ENCODE measurements at regions not wholly inside any gene's neighbourhood (a gene's known extent, or its start where the extent isn't known, plus 50 kb on each side); places are given as distances from the start of the nearest gene placed in this dataset.

GRCh38 chr6:6968357-6968730 is 139.4 kb upstream of the RREB1 start:
- H4K12ac ChIP-seq (ENCODE audit: low read depth, low read length) = no peak overlapping the region
- H3K9me3 ChIP-seq (ENCODE audit: insufficient read depth, low read depth, low read length) = no peaks in the 10 kb centered on the region
- no peak overlapping the region for H3K4me3 ChIP-seq (ENCODE audit: low read depth, low read length)
- H2BK5ac ChIP-seq (ENCODE audit: low read depth, low read length, poor library complexity) = peak overlapping the region; percentile 6
- no peaks in the 10 kb centered on the region for H3K36me3 ChIP-seq (ENCODE audit: control insufficient read depth in 1 of 2, insufficient read depth in 2 of 2, low read length in 2 of 2)
- H3K23ac ChIP-seq (ENCODE audit: low read length) = no peak overlapping the region
- no peaks in the 10 kb centered on the region for H3K79me2 ChIP-seq (ENCODE audit: control insufficient read depth, insufficient read depth, low read length, poor library complexity)
- no peak overlapping the region for H2AFZ ChIP-seq (ENCODE audit: insufficient read depth, low read length, poor library complexity)
- H3K4me1 ChIP-seq (ENCODE audit: control insufficient read depth in 1 of 2, insufficient read depth in 2 of 2, low read length in 2 of 2) = peaks cover 10 to 25% of the 10 kb centered on the region in 2 experiments
- no peak overlapping the region for H3K4ac ChIP-seq (ENCODE audit: low read depth, low read length)
- no peak overlapping the region for H3K27ac ChIP-seq (ENCODE audit: low read depth, low read length)
- WGBS (ENCODE audit: extremely low coverage, insufficient coverage, insufficient read length) = no CpG with 5 or more reads among the region's 3 CpGs
- H2BK120ac ChIP-seq (ENCODE audit: insufficient read depth, low read length, poor library complexity) = peak overlapping the region; percentile 11
- no peak overlapping the region for H3K14ac ChIP-seq (ENCODE audit: low read length)
- no peak overlapping the region for H4K8ac ChIP-seq (ENCODE audit: low read depth, low read length)
- peak overlapping the region; percentile 47 for H2BK12ac ChIP-seq (ENCODE audit: low read length)
- peak overlapping the region; percentile 48 for H4K91ac ChIP-seq (ENCODE audit: low read depth, low read length)
- no peak overlapping the region for H3K18ac ChIP-seq (ENCODE audit: low read length)
- H3K79me1 ChIP-seq (ENCODE audit: low read length) = peaks cover 23% of the 10 kb centered on the region
- DNase-seq = no peak
- H2AK5ac ChIP-seq (ENCODE audit: low read length) = no peak overlapping the region
- no peaks in the 10 kb centered on the region for H3K27me3 ChIP-seq (ENCODE audit: insufficient read depth, low read length)
- no peak overlapping the region for H3K9ac ChIP-seq (ENCODE audit: low read length)
- H3K4me2 ChIP-seq (ENCODE audit: low read length) = no peak overlapping the region

- no peak overlapping the region for H3K18ac ChIP-seq (ENCODE audit: low read length)
- peaks cover 2% of the 10 kb centered on the region for H3K79me2 ChIP-seq (ENCODE audit: control insufficient read depth, insufficient read depth, low read length, poor library complexity)
- H3K27me3 ChIP-seq (ENCODE audit: insufficient read depth, low read length) = no peaks in the 10 kb centered on the region
- no peak overlapping the region for H3K9ac ChIP-seq (ENCODE audit: low read length)
- no CpG with 5 or more reads among the region's 10 CpGs for WGBS (ENCODE audit: extremely low coverage, insufficient coverage, insufficient read length)
- H3K4ac ChIP-seq (ENCODE audit: low read depth, low read length) = no peak overlapping the region
- peak overlapping the region; percentile 36 for H2BK5ac ChIP-seq (ENCODE audit: low read depth, low read length, poor library complexity)
- H4K12ac ChIP-seq (ENCODE audit: low read depth, low read length) = no peak overlapping the region
- H2AK5ac ChIP-seq (ENCODE audit: low read length) = peak overlapping the region; percentile 35
- H3K36me3 ChIP-seq (ENCODE audit: control insufficient read depth in 1 of 2, insufficient read depth in 2 of 2, low read length in 2 of 2) = no peaks in the 10 kb centered on the region
- H3K23ac ChIP-seq (ENCODE audit: low read length) = no peak overlapping the region
- no peak overlapping the region for H2AFZ ChIP-seq (ENCODE audit: insufficient read depth, low read length, poor library complexity)
- peak overlapping the region; percentile 55 for H4K91ac ChIP-seq (ENCODE audit: low read depth, low read length)
- H3K4me2 ChIP-seq (ENCODE audit: low read length) = no peak overlapping the region
- H3K14ac ChIP-seq (ENCODE audit: low read length) = peak overlapping the region; percentile 55
- no peak overlapping the region for H3K4me3 ChIP-seq (ENCODE audit: low read depth, low read length)
- no peaks in the 10 kb centered on the region for H3K9me3 ChIP-seq (ENCODE audit: insufficient read depth, low read depth, low read length)
- peak overlapping the region; percentile 6 for H2BK12ac ChIP-seq (ENCODE audit: low read length)
- peaks cover 13 to 30% of the 10 kb centered on the region in 2 experiments for H3K4me1 ChIP-seq (ENCODE audit: control insufficient read depth in 1 of 2, insufficient read depth in 2 of 2, low read length in 2 of 2)
- no peak overlapping the region for H3K27ac ChIP-seq (ENCODE audit: low read depth, low read length)
- H4K8ac ChIP-seq (ENCODE audit: low read depth, low read length) = peak overlapping the region; percentile 42
- peaks cover 26% of the 10 kb centered on the region for H3K79me1 ChIP-seq (ENCODE audit: low read length)
- peak; percentile 68 to 83 for DNase-seq
- no peak overlapping the region for H2BK120ac ChIP-seq (ENCODE audit: insufficient read depth, low read length, poor library complexity)
Measured at GRCh38 chr6:6968731-6969552, 138.8 kb upstream of the RREB1 start.

DNA sequence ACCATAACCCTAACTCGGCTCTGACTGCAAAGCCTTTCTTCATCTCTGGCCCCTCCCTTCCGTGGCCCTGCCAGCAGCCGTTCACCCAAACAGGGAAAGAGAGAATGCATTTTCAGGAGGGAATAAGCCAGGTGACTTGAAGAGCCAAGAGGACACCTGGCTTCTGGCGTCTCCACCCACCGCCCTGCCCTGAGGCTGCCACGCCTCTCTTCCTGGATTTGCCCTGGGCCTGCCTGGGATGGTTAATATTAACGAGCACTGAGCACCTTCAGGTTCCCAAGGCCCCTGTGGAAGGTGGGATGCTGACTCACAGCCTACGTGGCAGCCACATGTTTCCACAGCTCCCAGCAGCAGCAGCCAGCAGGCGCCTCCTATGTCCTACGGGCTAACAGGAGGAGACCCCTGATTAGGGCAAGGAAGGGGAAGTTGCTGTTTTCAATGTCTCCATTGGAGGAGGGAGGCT is 138.0 kb upstream of the RREB1 start:
- H2BK5ac ChIP-seq (ENCODE audit: low read depth, low read length, poor library complexity) = peak overlapping the region; percentile 2

DNA sequence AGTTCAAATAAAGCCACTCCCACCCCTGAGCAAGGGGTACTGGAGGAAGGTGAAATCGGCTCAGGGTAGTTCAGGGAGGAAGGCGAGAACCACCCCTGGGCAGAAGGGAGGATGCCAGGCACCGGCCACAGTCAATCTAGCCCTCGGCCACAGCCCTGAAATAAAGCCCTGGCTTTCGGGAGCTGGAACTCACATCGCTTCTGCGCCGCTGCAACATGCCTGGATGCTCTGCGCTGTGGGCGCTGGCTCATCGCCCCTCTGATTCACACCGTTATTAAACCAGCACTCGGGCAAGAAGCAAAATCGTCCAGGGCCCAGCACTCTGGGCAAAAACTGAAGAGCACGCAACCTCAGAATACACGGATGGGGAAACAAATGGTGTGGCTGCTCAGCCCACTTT is 136.9 kb upstream of the RREB1 start:
- no peak overlapping the region for H3K18ac ChIP-seq (ENCODE audit: low read length)

More for the DNA sequence above, 138.0 kb upstream of the RREB1 start:
- no peaks in the 10 kb centered on the region for H3K36me3 ChIP-seq (ENCODE audit: control insufficient read depth in 1 of 2, insufficient read depth in 2 of 2, low read length in 2 of 2)
- H2AK5ac ChIP-seq (ENCODE audit: low read length) = no peak overlapping the region
- H3K9me3 ChIP-seq (ENCODE audit: insufficient read depth, low read depth, low read length) = no peaks in the 10 kb centered on the region
- peak overlapping the region; percentile 30 for H3K27ac ChIP-seq (ENCODE audit: low read depth, low read length)
- peak overlapping the region; percentile 33 for H4K8ac ChIP-seq (ENCODE audit: low read depth, low read length)
- H3K23ac ChIP-seq (ENCODE audit: low read length) = no peak overlapping the region
- peaks cover 2% of the 10 kb centered on the region for H3K79me2 ChIP-seq (ENCODE audit: control insufficient read depth, insufficient read depth, low read length, poor library complexity)
- H3K4me2 ChIP-seq (ENCODE audit: low read length) = no peak overlapping the region
- no peak overlapping the region for H4K12ac ChIP-seq (ENCODE audit: low read depth, low read length)
- peak overlapping the region; percentile 73 for H4K91ac ChIP-seq (ENCODE audit: low read depth, low read length)
- peak overlapping the region; percentile 33 for H2BK120ac ChIP-seq (ENCODE audit: insufficient read depth, low read length, poor library complexity)
- no peak overlapping the region for H3K18ac ChIP-seq (ENCODE audit: low read length)
- no peak overlapping the region for H3K4me3 ChIP-seq (ENCODE audit: low read depth, low read length)
- no peak overlapping the region for H2AFZ ChIP-seq (ENCODE audit: insufficient read depth, low read length, poor library complexity)
- DNase-seq = peak; percentile 99 to 100
- WGBS (ENCODE audit: extremely low coverage, insufficient coverage, insufficient read length) = no CpG with 5 or more reads among the region's 10 CpGs
- H3K4me1 ChIP-seq (ENCODE audit: control insufficient read depth in 1 of 2, insufficient read depth in 2 of 2, low read length in 2 of 2) = peaks cover 13 to 30% of the 10 kb centered on the region in 2 experiments
- no peak overlapping the region for H3K14ac ChIP-seq (ENCODE audit: low read length)
- no peaks in the 10 kb centered on the region for H3K27me3 ChIP-seq (ENCODE audit: insufficient read depth, low read length)
- H3K4ac ChIP-seq (ENCODE audit: low read depth, low read length) = no peak overlapping the region
- H2BK12ac ChIP-seq (ENCODE audit: low read length) = no peak overlapping the region
- no peak overlapping the region for H3K9ac ChIP-seq (ENCODE audit: low read length)
- H3K79me1 ChIP-seq (ENCODE audit: low read length) = peaks cover 26% of the 10 kb centered on the region

More for the DNA sequence above, 136.9 kb upstream of the RREB1 start:
- Histone ChIP-seq H2AFZ (ENCODE audit: insufficient read depth, low read length, poor library complexity) (no peak overlapping the region), H3K4ac (ENCODE audit: low read depth, low read length) (no peak overlapping the region), H3K9ac (ENCODE audit: low read length) (no peak overlapping the region), H4K91ac (ENCODE audit: low read depth, low read length) (peak overlapping the region; percentile 73), H2AK5ac (ENCODE audit: low read length) (peak overlapping the region; percentile 25), H4K12ac (ENCODE audit: low read depth, low read length) (no peak overlapping the region), H2BK12ac (ENCODE audit: low read length) (peak overlapping the region; percentile 53), H3K23ac (ENCODE audit: low read length) (no peak overlapping the region), H3K79me2 (ENCODE audit: control insufficient read depth, insufficient read depth, low read length, poor library complexity) (peaks cover 2% of the 10 kb centered on the region), H3K14ac (ENCODE audit: low read length) (peak overlapping the region; percentile 2), H2BK120ac (ENCODE audit: insufficient read depth, low read length, poor library complexity) (peak overlapping the region; percentile 12), H3K9me3 (ENCODE audit: insufficient read depth, low read depth, low read length) (no peaks in the 10 kb centered on the region), H4K8ac (ENCODE audit: low read depth, low read length) (no peak overlapping the region), H2BK5ac (ENCODE audit: low read depth, low read length, poor library complexity) (no peak overlapping the region), H3K27ac (ENCODE audit: low read depth, low read length) (no peak overlapping the region), H3K27me3 (ENCODE audit: insufficient read depth, low read length) (no peaks in the 10 kb centered on the region), H3K4me2 (ENCODE audit: low read length) (no peak overlapping the region), H3K36me3 (ENCODE audit: control insufficient read depth in 1 of 2, insufficient read depth in 2 of 2, low read length in 2 of 2) (no peaks in the 10 kb centered on the region), H3K4me3 (ENCODE audit: low read depth, low read length) (no peak overlapping the region), H3K79me1 (ENCODE audit: low read length) (peaks cover 26% of the 10 kb centered on the region), H3K4me1 (ENCODE audit: control insufficient read depth in 1 of 2, insufficient read depth in 2 of 2, low read length in 2 of 2) (peaks cover 13 to 30% of the 10 kb centered on the region in 2 experiments)
- DNase-seq = no peak
- no CpG with 5 or more reads among the region's 16 CpGs for WGBS (ENCODE audit: extremely low coverage, insufficient coverage, insufficient read length)
